ENCODE measurements at regions not wholly inside any gene's neighbourhood (a gene's known extent, or its start where the extent isn't known, plus 50 kb on each side); places are given as distances from the start of the nearest gene placed in this dataset.

GRCh38 chr9:85347541-85347940 lies 394.2 kb downstream of the AGTPBP1 start:
- ChIA-PET CTCF (interaction anchor here (0.6 kb wide), 1 partner anchor 229 kb away, joined by 3 read pairs; no protein-coding TSS in a partner anchor), POLR2A (no interaction called here)
- no peak overlapping the region for H3K27ac Mint-ChIP-seq (ENCODE audit: low read depth, unreplicated experiment)
- no peak overlapping the region for H3K4me3 Mint-ChIP-seq (ENCODE audit: unreplicated experiment)
- H3K36me3 Mint-ChIP-seq (ENCODE audit: insufficient read depth, unreplicated experiment), result no peaks in the 10 kb centered on the region
- no peaks in the 10 kb centered on the region for H3K4me1 Mint-ChIP-seq (ENCODE audit: insufficient read depth, unreplicated experiment)
- intact Hi-C loops (cut with micrococcal nuclease), result no loop called here
- no peaks in the 10 kb centered on the region for H3K9me3 Mint-ChIP-seq (ENCODE audit: unreplicated experiment)
- TF ChIP-seq, protein P1, sequence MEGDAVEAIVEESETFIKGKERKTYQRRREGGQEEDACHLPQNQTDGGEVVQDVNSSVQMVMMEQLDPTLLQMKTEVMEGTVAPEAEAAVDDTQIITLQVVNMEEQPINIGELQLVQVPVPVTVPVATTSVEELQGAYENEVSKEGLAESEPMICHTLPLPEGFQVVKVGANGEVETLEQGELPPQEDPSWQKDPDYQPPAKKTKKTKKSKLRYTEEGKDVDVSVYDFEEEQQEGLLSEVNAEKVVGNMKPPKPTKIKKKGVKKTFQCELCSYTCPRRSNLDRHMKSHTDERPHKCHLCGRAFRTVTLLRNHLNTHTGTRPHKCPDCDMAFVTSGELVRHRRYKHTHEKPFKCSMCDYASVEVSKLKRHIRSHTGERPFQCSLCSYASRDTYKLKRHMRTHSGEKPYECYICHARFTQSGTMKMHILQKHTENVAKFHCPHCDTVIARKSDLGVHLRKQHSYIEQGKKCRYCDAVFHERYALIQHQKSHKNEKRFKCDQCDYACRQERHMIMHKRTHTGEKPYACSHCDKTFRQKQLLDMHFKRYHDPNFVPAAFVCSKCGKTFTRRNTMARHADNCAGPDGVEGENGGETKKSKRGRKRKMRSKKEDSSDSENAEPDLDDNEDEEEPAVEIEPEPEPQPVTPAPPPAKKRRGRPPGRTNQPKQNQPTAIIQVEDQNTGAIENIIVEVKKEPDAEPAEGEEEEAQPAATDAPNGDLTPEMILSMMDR (IDR thresholded peaks at IDR 0.05; ENCODE audit: unreplicated experiment), result no peak
- no peak for DNase-seq (ENCODE audit: unreplicated experiment)
- BruUV-seq (replicated peaks), result no TSS peak
- peaks cover 11% of the 10 kb centered on the region for H3K27me3 Mint-ChIP-seq (ENCODE audit: insufficient read depth, unreplicated experiment)

- POLR2A ChIA-PET, result no interaction called here
- Mint-ChIP-seq H3K9me3 (ENCODE audit: unreplicated experiment) (no peaks in the 10 kb centered on the region), H3K36me3 (ENCODE audit: insufficient read depth, unreplicated experiment) (no peaks in the 10 kb centered on the region), H3K27me3 (ENCODE audit: insufficient read depth, unreplicated experiment) (peaks cover 36% of the 10 kb centered on the region), H3K4me1 (ENCODE audit: insufficient read depth, unreplicated experiment) (no peaks in the 10 kb centered on the region), H3K27ac (ENCODE audit: low read depth, unreplicated experiment) (no peak overlapping the region), H3K4me3 (ENCODE audit: unreplicated experiment) (no peak overlapping the region)
- CTCF ChIA-PET, result interaction anchor here (1.3 kb wide), 1 partner anchor 12 kb away, joined by 3 read pairs; no protein-coding TSS in a partner anchor
- TF ChIP-seq, protein P1 (IDR thresholded peaks at IDR 0.05; ENCODE audit: unreplicated experiment), result no peak
- no TSS peak for BruUV-seq (replicated peaks)
- peak; percentile 6 for DNase-seq (ENCODE audit: unreplicated experiment)
- intact Hi-C loops (cut with micrococcal nuclease), result no loop called here
Observed at GRCh38 chr9:85344901-85345300, 396.9 kb downstream of the AGTPBP1 start.

GRCh38 chr9:85339338-85339737 lies 402.4 kb downstream of the AGTPBP1 start:
- BruUV-seq (replicated peaks), result no TSS peak
- Mint-ChIP-seq H3K27ac (ENCODE audit: low read depth, unreplicated experiment) (no peak overlapping the region), H3K9me3 (ENCODE audit: unreplicated experiment) (no peaks in the 10 kb centered on the region), H3K27me3 (ENCODE audit: insufficient read depth, unreplicated experiment) (peaks cover 49% of the 10 kb centered on the region), H3K4me1 (ENCODE audit: insufficient read depth, unreplicated experiment) (no peaks in the 10 kb centered on the region), H3K4me3 (ENCODE audit: unreplicated experiment) (no peak overlapping the region), H3K36me3 (ENCODE audit: insufficient read depth, unreplicated experiment) (no peaks in the 10 kb centered on the region)
- no peak for DNase-seq (ENCODE audit: unreplicated experiment)
- CTCF ChIA-PET, result interaction anchor here (1.2 kb wide), 1 partner anchor 81 kb away, joined by 3 read pairs; no protein-coding TSS in a partner anchor
- intact Hi-C loops (cut with micrococcal nuclease), result no loop called here
- POLR2A ChIA-PET, result no interaction called here
- TF ChIP-seq, protein P1 (IDR thresholded peaks at IDR 0.05; ENCODE audit: unreplicated experiment), result no peak

- no peak for DNase-seq (ENCODE audit: unreplicated experiment)
- H3K4me1 Mint-ChIP-seq (ENCODE audit: insufficient read depth, unreplicated experiment), result no peaks in the 10 kb centered on the region
- no peak overlapping the region for H3K27ac Mint-ChIP-seq (ENCODE audit: low read depth, unreplicated experiment)
- CTCF ChIA-PET, result no interaction called here
- H3K36me3 Mint-ChIP-seq (ENCODE audit: insufficient read depth, unreplicated experiment), result no peaks in the 10 kb centered on the region
- no peaks in the 10 kb centered on the region for H3K9me3 Mint-ChIP-seq (ENCODE audit: unreplicated experiment)
- no peak overlapping the region for H3K4me3 Mint-ChIP-seq (ENCODE audit: unreplicated experiment)
- TF ChIP-seq, protein P1 (IDR thresholded peaks at IDR 0.05; ENCODE audit: unreplicated experiment), result no peak
- H3K27me3 Mint-ChIP-seq (ENCODE audit: insufficient read depth, unreplicated experiment), result peaks cover 25% of the 10 kb centered on the region
- BruUV-seq (replicated peaks), result no TSS peak
- intact Hi-C loops (cut with micrococcal nuclease), result no loop called here
- POLR2A ChIA-PET, result no interaction called here
Observed at GRCh38 chr9:85334228-85334627, 407.5 kb downstream of the AGTPBP1 start.

Measured in MCF 10A (cell line).